Endothelial cell of hepatic sinusoid (primary cell): ENCODE measurements at regions not wholly inside any gene's neighbourhood (a gene's known extent, or its start where the extent isn't known, plus 50 kb on each side); places are given as distances from the start of the nearest gene placed in this dataset.
"Not testable (repeated sequence)": the region's sequence is repeated elsewhere in the genome, so short reads cannot be mapped to it uniquely, and the experiment has no call there.

ENCODE experiments used
- in situ Hi-C: cut with HindIII; loops from 2 replicates; pipeline ENCODE4 v1.10.0; 2017; ENCODE audit warnings: low sequenced_read_pairs

DNA sequence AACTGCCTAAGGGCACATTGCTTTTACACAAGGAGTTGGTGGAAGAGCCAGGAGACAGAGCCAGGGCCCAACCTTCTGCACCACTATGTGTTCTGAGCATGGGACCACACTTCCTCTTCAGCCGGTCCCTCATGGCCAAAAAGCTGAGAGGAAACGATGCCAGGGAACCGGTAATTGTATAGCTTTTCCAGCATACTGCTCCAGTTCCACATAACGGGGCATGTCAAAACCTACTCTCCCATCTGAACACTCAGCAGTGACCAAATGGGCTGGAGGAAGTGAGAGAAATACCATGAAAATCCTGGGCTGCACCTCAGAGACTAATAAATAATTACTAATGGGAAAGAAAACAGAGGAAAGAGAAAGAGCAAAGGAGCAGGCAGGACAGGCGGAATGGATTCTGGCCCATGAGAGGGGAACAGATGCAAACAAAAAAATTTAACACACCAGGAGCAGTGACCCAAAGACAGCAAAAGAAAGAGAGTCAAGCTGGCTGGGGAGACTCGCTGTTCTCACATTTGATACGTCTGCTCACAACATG is 52.0 kb upstream of the BMP2 start:
- in situ Hi-C loops, result no loop called here

DNA sequence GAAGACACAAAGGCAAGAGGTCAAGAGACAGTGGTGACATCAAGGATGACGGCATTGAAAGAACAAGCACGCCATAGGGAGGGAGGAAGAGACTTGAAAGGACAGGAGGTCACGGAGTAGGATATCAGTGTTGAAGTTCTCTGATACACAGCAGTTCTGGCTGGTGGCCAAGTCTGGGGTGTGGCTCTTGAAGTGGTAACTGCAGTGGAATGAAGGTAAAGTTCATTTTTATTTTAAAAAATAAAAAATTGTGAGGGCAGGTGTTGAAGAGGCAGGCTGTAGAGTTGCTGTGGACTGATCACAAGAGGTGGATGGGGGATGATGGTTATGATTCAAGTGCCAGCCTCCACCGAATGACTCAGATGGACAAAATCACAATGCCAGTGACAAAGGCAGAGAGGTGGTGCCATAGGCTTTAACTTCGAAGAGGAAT is 53.2 kb upstream of the BMP2 start:
- in situ Hi-C loops, result no loop called here

DNA sequence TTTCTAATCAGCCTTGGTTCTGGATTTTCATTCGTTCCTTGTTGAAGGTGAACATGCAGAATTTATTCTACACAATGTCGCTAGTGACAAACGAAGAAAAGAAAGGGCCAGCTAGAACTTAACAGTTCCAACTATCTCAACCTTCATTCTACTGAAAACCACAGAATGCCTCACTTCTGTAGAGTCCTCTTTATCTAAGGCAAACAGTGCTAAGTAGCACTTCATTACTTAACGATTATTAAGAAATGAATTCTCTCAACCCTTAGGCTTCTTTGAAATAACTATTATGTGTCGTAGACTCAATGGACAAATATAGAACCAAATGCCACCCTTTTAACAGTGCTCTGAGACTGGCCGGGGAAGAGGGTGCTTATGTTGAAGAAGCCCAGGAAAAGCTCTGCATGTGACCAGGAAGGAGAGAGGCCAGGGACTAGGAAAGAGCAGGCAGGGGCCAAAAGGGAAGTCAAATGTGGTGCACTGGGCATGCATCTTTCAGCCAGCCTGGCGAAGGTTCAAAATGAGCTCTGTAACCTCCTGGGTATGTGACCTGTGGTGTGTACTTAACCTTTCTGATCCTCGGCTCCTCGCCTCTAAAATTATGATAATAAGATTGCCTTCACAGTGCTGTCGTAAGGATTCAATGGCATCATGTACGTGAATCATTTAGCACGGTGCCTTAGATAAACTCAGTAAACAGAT is 55.4 kb upstream of the BMP2 start:
- in situ Hi-C loops, result no loop called here

DNA sequence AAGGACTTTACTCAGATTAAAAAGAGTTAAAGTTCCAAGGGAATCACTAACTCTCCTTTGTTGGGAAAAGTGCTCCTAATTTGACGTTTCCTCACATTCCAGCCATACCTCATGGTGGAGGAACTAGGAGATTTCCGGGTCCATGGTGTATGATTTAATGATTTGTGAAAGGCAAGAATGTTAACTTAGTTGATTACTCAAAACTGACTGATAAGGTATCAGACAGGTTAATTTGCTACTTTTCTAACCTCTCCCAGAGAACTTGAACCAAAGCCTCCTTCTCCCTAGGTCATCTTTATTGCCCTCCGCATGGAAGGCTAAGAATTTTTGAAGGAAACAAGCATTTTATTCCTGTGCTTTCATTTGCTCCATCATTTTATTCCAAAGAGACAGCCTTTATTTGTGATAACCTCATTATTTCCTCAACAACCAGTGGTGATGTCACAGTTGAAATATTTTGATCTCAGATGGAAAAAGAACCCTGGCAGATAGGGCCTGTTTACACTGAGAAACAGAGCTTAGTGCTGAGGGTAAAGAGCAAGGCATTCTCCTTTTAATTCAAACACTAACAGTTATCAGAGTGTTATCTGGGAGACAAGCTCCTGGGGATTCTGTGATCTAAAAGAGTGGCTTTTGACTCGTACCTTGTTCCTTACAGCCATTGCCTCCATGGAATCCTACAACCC is 57.4 kb upstream of the BMP2 start:
- in situ Hi-C loops, result no loop called here

DNA sequence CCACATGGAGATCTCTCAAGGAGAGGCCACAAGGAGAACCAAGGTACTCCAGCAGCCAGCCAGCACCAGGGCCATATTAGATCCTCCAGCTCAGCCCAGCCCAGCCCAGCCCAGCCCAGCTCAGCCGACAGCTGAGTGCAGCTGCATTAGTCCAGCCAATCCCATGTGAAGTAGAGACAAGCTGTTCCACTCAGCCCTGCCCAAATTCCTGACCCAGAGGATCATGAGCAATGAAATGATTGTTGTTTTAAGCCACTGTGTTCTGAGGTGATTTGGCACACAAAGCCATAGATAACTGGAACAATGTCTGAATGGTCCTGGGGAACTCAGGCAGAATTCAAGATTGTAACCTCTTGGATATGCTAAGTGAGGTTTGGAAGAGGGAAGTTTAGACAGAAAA is 59.5 kb upstream of the BMP2 start:
- in situ Hi-C loops, result no loop called here

DNA sequence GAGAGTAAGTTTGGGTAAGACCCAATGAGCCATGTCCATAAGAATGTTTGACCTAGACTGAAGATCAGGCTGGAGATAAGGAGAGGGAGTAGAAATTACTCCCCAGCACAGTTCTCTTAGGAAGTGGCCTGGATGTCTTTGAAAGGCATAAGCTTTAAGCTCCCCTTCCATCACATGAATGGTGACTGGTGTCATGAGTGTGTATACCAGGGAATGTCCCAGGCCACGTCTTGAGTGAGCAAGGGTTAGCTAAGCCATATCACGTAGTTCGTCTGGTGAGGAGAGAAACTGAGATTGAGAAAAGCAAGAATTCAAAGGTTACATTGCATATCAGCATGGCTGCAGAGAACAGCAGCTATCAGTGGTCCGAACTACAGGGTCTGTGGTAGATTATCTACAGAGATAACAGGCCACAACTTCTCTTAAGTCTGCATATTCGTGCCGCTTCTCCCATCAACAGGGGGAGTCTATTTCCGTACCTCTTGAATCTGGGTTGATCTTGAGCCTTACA is 60.1 kb upstream of the BMP2 start:
- in situ Hi-C loops, result no loop called here

DNA sequence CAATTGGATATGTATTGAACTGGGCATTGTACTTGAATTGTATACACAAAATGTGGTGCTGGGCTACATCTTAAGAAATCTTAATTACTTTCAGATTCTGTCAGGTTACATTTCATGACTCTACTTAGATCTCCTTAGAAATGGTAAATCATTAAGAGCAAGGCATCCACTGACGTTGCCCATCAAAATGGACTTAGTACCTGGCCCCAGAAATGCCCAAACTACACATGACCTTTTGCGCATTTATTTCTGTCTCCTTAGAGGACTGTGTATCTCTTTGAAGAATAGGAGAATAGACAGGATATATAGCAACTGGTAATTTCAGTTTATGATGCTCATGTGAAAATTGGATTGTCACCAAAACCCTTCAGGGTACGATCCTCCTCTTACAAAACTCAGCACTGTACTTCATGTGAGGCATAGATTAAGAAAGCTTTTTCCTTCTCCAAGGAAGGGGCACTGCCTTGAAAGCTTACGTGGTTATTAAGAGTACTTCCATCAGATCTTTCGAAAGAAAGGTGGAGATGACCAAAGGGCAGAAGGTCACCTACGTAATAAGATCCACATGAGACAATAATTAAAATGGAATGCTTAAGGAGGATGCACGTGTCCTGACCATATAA is 61.4 kb upstream of the BMP2 start:
- in situ Hi-C loops, result no loop called here

DNA sequence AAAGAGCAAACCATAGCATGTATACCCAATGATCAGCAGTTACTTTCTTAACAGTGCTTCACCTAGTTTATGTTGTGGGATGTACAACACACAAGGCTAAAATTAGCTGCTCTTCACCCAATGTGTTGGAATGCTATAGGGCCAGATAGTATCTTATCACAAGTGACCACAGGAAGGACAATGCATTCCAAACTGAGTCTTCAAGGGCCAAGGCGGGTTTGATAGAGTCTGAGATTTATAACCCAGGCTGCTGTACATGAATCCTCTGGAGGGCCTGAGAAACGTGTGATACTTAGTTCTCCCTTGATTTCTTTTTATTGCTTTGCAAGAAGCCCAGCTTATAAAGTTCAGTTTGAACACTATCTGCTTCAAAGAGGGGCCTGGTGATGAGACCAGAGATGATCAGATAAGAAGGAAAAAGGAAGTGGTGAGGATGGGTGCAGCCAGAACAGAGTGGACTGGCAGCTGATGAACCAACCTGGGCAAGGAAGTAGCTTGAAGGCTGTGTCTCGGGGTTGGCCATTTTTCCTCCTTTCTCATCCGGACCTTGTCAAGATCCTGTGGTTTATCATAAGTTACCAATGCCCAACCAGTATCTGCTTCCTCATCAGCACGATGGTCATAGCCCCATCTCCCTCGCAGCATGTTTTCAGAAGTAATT is 62.2 kb upstream of the BMP2 start:
- in situ Hi-C loops, result no loop called here

DNA sequence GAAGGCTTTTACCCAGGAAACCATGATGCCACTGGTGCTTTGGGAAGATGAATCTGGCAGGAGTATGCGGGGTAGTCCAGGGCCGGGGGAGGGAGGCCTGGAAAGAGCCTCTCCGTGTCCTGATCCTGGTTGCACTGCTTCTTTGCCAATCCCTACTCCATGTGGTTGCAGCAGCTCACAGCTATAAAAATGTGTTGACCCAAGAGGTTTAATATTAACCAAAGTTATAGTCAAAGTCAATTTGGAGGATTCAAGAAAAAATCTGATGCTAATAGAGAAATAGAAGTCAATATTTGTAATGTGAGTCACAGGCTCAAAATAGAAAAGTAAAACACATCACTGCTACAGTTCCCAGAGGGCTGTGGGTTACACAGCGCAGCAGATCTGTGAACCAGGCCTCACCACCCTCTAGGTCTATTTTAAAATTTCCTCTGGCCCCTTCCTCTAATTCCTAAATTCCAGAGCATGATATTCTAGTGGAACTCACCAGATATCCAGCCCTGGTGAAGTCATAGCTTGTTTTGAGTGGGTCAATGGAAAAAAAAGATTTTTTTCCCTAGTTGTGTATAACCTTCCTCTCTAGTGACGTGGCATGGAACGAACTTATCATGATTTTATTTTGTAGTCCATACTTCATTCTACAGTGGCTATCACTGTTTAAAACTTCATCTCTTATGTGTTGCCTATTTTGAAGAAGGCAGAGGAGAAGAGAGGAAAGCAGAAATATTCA is 63.2 kb upstream of the BMP2 start:
- in situ Hi-C loops, result no loop called here

DNA sequence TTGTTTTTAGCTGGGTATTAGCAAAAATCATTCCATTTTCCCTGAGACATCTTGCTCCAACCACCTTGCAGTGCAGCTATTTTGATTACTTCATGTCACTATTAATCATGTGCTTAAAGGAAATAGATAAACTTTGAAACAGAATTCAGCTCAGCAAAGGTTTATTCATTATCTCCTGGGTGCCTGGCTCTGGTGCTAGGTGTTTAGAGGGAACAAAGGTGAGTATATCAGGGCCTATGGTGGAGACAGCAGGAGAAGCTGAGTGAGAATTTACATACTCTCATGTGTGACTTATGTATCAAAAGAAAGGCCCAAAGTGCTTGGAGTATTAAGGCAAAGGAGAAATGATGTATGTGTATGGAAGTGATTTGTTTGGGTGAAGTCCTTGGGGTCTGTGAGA is 63.8 kb upstream of the BMP2 start:
- in situ Hi-C loops, result no loop called here

DNA sequence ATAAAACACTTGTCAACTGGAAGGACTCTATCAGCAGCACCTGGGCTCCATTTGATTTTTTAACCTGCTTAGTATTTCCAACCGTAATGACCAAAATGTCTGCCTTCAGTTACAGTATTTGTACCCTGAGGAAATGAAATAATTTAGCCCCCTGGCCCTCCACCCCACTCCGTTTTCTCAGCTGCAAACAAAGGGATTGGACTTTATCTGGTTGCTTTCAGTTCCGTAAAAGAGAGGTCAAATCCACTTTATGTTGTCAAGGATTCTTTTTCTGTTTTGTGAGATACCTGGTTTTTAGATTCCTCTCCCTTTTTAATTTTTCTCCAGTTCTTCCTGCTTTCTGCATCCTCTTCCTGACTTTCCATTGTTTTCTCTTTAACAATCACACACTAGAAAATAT is 64.4 kb upstream of the BMP2 start:
- in situ Hi-C loops, result no loop called here

DNA sequence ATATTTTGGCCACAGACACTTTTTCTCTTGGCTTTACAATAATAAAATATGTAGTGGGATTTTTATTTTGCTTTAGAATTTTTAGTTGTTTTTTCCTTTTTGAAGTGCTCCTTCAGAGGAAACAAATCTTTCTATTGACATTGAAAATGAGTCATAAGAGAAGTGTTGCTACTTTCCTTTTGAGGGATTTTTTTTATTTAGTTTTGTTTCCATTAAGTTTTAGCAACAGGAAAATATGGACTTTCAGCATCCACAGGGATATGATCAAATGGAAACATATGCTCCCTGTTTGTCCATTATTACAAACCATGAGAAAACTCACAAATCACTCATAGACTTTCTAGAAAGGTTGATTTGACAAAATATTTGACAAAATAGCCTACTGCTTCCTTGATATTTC is 65.3 kb upstream of the BMP2 start:
- in situ Hi-C loops, result no loop called here

DNA sequence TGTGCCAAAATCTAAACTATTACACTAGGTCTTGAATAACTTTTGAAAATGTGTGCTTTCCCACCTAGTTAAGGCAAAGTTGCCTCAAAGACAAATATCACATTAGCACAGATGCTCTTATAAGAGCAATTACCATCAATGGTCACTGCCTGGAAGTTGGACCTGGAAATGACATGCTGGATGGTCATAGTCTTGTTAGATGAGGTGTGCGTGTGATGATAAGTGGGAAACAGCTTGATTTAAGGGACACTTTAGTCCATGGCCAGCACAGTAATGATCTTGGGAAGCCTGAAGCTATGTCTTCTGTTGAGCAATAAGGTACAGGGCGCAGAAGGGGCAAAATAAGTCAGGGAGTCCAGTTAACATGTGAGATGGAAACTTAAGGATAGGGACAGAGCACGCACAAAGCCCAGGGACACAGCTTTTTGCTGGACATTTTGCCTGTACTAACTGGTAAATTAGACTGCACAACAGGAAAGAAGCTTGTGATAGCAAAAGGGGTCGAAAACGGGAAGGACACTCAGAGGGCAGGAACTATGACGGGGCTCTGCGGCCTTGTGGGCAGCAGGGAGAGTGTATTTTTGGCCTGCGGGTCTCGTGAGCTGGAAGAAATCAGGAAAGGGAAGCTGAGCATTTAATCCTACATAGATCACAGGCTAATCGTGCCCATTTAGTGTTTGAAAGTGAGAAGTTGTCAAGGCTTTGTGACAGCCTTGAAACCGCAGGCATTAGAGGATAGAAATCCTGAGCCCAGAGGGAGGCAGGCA is 66.7 kb upstream of the BMP2 start:
- in situ Hi-C loops, result no loop called here

DNA sequence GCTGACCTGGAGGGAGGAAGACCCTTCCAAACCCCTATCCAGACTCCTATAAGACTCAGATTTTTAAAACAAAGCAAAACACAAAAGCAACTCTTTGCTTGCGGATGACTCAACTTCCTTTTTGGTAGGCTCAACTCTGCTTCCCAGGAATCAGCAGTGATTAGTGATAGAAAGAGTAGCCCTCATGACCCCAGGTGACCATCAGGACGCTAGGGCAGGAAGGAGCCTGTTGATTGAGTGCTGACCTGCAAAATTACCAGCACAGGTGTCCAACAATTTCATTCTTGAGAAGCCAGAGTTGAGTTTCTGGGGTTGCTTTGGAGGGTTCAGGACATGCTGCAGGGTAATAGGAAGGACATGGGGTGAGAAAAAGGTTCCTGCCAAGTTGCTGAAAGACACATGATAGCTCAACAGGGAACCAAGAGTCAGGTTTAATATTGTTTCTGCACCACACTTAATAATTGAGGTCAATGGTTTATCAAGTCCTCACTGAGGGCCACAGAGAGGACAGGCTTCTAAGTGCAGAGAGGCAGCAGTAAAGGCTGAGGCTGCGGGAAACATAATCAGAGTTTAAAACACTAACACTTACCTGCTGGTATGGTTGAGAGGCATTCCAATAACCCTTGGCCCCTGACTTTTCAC is 67.4 kb upstream of the BMP2 start:
- in situ Hi-C loops, result no loop called here

DNA sequence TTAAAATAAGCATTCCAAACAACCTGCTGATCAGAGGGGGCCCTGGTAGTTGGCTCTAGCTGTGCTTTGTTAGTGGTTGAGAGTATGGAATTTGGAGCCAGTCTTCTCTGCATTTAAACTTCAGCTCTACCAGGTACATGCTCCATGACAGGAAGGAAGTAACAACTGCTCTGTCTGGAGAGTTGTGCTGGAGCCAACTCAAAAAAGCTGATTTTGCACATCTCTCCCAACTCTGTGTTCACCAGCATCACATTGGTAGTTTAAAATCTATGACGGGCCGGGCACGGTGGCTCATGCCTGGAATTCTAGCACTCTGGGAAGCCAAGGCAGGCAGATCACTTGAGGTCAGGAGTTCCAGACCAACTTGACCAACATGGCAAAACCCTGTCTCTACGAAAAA is 68.8 kb upstream of the BMP2 start:
- in situ Hi-C loops, result no loop called here

DNA sequence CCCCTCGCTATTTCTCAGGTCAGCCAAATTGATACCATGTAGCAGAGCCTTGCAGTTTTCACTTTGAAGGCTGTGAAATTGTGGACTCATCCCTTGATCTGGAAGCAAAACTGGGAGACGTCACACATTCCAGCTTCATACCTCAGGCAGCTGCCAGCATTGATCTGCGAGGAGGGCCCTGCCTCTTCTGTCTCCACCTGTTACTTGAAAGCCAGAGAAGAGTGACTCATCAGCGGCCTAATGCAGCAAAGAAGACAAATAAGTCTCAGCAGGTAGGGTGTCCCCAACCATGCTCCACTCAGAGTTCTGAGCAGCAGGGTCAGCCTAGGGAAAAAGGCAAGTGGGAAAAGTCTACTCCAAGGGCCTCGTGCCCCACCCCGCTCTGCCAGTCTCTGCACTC is 69.4 kb upstream of the BMP2 start:
- in situ Hi-C loops, result no loop called here

DNA sequence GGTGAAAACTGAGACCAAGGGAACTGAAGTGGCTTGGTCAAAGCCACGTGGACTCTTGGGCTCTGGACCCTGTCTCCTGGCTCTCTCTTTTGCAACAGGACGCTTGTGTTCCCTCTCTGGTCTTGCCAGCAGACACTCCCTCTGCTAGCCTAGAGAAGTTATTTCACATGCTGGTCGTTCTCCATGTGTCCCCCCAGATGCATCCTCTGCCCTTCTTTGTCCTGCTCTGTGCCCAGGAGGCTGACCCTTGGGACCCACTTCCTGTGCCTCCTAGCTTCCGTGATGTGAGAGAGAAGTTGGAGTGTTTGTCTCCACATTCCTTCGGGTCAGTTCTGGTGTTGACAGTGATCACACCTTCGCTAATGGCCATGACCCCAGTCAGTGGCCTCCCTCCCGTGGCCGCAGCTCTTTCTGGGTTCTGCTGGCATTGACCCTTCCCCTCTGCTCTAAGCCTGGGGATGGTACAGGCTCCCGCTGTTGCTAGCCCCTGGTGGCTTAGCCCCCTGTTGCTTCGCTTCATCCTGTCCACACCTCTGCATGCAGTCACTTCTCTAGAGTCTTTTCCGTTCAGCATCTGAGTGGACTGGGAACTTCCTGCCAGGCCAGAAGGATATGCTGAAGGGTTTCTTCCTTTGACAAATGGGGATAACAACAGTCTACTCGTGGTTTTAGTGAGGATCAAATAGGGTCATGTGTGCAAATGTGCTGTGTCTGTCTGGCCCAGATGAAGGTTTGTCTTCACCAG is 70.1 kb upstream of the BMP2 start:
- in situ Hi-C loops, result no loop called here

DNA sequence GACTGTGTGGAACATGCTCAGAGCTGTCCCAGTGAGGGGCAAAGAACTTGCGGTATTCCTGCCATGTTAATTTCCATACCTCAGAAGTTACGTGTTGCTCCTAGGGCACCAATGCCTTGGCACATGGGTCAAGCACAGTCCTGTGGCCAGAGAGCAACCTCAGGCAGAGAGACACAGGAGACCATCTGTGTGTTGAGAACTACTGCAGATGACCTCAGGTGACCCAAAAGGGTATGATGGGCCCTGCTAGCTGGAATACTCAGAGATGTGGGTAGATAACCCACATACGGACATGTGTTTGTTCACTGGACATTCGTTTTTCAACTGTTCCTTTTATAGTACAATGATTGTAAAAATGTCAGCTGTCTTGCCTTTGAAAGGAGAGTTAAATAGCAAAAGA is 71.5 kb upstream of the BMP2 start:
- in situ Hi-C loops, result no loop called here

DNA sequence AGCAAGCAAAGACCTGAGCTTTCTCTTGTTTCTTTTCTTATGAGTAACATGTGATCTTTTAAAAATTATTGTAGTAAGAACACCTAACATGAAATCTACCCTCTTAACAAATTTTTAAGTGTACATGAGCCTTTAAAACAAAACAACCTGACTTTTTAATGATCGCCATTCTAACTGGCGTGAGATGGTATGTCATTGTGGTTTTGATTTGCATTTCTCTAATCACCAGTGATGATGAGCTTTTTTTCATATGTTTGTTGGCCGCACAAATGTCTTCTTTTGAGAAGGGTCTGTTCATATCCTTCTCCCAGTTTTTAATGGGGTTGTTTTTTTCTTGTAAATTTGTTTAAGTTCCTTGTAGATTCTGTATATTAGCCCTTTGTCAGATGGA is 73.7 kb upstream of the BMP2 start:
- in situ Hi-C loops, result not testable (repeated sequence)
